Ishikawa (cell line): ENCODE measurements at regions not wholly inside any gene's neighbourhood (a gene's known extent, or its start where the extent isn't known, plus 50 kb on each side); places are given as distances from the start of the nearest gene placed in this dataset.

Experiments used
- CEBPB ChIP-seq: IDR thresholded peaks from 2 replicates; pipeline ENCODE4 v1.6.1; 2012
- CREB1 ChIP-seq: IDR thresholded peaks from 2 replicates; pipeline ENCODE4 v1.6.1; 2012; ENCODE audit warnings: low read depth
- EGR1 ChIP-seq: IDR thresholded peaks from 2 replicates; pipeline ENCODE4 v1.6.1; 2012
- EP300 ChIP-seq: IDR thresholded peaks from 2 replicates; pipeline ENCODE4 v1.6.1; 2012; ENCODE audit warnings: borderline replicate concordance
- FOXM1 ChIP-seq: IDR thresholded peaks from 2 replicates; pipeline ENCODE4 v1.6.1; 2012; ENCODE audit warnings: low read depth, borderline replicate concordance
- NFIC ChIP-seq: IDR thresholded peaks from 2 replicates; pipeline ENCODE4 v1.6.1; 2012
- RAD21 ChIP-seq: IDR thresholded peaks from 2 replicates; pipeline ENCODE4 v1.6.1; 2012; ENCODE audit warnings: low read depth
- TAF1 ChIP-seq: IDR thresholded peaks from 2 replicates; pipeline ENCODE4 v1.6.1; 2012; ENCODE audit warnings: low read depth, mild to moderate bottlenecking
- TCF12 ChIP-seq: IDR thresholded peaks from 2 replicates; pipeline ENCODE4 v1.6.1; 2012; ENCODE audit warnings: low read depth
- TEAD4 ChIP-seq: IDR thresholded peaks from 2 replicates; pipeline ENCODE4 v1.6.1; 2012
- YY1 ChIP-seq: IDR thresholded peaks from 2 replicates; pipeline ENCODE4 v1.6.1; 2012; ENCODE audit warnings: low read depth
- ZBTB7A ChIP-seq: IDR thresholded peaks from 2 replicates; pipeline ENCODE4 v1.6.1; 2012; ENCODE audit warnings: low read depth
- TF ChIP-seq, protein P1 (sequence below): IDR thresholded peaks from 2 replicates; pipeline ENCODE4 v1.6.1; 2012
- TF ChIP-seq, protein P2 (sequence below): IDR thresholded peaks from 2 replicates; pipeline ENCODE4 v1.6.1; 2012
- TF ChIP-seq, protein P3 (sequence below): IDR thresholded peaks from 2 replicates; pipeline ENCODE4 v1.6.1; 2012; ENCODE audit warnings: low read depth, mild to moderate bottlenecking

DNA sequence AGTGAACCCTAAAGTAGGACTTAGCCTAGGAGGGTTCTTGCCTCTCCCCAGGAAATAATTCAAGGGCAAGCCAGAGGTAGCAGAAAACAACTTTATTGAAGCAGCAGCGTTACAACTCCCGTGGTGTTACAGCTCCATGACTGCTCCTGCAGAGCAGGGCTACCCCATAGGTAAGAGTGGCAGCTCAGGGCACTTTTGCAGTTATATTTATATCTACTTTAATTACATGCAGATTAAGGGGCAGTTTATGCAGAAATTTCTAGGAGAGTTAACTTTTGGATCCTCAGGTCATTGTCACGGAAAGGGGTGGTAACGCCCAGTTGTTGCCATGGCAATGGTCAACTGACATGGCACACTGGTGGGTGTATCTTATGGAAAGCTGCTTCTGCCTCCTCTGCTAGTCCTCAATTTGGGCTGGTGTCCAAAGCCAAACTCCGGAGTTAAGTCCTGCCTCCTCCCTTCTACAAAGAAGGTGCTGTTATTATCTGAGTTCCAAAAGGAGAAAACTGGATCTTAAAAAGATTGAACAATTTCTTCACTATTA lies 1413.0 kb downstream of the DSC3 start:
- no peak for TF ChIP-seq TEAD4
- no peak for TF ChIP-seq ZBTB7A
- TF ChIP-seq CREB1: no peak
- TF ChIP-seq, protein P1, sequence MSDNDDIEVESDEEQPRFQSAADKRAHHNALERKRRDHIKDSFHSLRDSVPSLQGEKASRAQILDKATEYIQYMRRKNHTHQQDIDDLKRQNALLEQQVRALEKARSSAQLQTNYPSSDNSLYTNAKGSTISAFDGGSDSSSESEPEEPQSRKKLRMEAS: no peak
- TF ChIP-seq TAF1: no peak
- TF ChIP-seq TCF12: no peak
- no peak for TF ChIP-seq RAD21
- no peak for TF ChIP-seq NFIC
- TF ChIP-seq EP300: no peak
- no peak for TF ChIP-seq YY1
- no peak for TF ChIP-seq FOXM1

DNA sequence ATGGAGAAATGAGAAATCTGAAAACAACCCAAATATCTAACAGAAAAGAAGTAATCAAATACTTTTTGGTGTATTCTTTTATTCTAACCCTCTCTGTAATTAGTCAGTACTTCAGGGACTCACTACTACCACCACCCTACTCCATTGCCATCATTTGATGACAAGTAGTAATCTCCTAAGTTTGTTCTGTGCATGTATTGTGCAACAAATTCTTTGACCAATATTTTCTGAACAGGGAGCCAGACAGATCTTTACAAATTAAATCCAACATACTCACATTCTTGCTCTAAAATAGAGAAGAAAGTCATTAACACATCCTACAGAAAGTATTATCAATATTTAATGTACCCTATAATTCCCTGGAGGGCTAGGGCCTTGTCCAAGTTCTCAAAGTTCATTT lies 1416.4 kb downstream of the DSC3 start:
- TF ChIP-seq TCF12 (no peak), NFIC (no peak), TEAD4 (no peak), FOXM1 (no peak), CEBPB (no peak), TAF1 (no peak), RAD21 (no peak), EP300 (no peak), EGR1 (no peak), ZBTB7A (no peak)

DNA sequence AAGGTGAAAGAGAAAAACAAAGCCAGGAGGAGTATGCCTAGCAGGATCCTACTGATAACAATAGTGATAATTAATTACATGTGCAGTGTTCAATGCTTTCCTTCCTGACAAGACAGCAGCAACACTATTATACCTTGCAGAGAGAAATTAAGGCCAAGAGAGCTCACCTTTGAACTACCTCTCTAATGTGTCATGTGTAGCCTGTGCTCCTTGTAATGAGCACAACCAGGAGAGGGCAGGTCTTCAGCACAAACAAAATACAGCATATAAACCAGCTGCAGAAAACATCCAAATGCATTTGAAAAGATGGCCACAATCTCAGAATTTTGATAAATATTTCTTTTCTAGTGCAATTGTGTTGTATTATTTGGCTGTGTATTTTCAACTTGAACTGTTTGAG lies 1425.7 kb downstream of the DSC3 start:
- TF ChIP-seq ZBTB7A (no peak), FOXM1 (no peak), TCF12 (no peak), NFIC (no peak), EP300 (no peak), CREB1 (no peak)
- TF ChIP-seq, protein P2, sequence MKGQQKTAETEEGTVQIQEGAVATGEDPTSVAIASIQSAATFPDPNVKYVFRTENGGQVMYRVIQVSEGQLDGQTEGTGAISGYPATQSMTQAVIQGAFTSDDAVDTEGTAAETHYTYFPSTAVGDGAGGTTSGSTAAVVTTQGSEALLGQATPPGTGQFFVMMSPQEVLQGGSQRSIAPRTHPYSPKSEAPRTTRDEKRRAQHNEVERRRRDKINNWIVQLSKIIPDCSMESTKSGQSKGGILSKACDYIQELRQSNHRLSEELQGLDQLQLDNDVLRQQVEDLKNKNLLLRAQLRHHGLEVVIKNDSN: no peak
- TF ChIP-seq, protein P1: no peak
- TF ChIP-seq, protein P3, sequence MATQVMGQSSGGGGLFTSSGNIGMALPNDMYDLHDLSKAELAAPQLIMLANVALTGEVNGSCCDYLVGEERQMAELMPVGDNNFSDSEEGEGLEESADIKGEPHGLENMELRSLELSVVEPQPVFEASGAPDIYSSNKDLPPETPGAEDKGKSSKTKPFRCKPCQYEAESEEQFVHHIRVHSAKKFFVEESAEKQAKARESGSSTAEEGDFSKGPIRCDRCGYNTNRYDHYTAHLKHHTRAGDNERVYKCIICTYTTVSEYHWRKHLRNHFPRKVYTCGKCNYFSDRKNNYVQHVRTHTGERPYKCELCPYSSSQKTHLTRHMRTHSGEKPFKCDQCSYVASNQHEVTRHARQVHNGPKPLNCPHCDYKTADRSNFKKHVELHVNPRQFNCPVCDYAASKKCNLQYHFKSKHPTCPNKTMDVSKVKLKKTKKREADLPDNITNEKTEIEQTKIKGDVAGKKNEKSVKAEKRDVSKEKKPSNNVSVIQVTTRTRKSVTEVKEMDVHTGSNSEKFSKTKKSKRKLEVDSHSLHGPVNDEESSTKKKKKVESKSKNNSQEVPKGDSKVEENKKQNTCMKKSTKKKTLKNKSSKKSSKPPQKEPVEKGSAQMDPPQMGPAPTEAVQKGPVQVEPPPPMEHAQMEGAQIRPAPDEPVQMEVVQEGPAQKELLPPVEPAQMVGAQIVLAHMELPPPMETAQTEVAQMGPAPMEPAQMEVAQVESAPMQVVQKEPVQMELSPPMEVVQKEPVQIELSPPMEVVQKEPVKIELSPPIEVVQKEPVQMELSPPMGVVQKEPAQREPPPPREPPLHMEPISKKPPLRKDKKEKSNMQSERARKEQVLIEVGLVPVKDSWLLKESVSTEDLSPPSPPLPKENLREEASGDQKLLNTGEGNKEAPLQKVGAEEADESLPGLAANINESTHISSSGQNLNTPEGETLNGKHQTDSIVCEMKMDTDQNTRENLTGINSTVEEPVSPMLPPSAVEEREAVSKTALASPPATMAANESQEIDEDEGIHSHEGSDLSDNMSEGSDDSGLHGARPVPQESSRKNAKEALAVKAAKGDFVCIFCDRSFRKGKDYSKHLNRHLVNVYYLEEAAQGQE: no peak

DNA sequence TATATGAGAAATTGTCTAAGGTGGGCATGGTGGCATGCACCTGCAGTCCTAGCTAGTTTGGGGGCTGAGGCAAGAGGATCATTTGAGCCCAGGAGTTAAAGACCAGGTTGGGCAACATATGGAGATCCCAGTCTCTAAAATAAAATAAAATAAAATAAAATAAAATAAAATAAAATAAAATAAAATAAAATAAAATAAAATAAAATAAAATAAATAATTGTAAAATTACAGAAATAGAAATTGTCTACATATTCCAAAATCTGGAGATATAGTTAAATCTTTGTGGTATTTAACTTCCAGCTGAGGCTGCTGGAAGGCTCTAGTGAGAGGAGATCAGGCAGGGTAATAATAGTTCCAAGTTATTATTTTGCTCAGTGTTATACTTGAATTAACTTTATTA lies 1432.1 kb upstream of the CDH2 start:
- TF ChIP-seq FOXM1: no peak
- TF ChIP-seq CEBPB: no peak
- no peak for TF ChIP-seq RAD21
- TF ChIP-seq TCF12: no peak
- no peak for TF ChIP-seq TEAD4
- no peak for TF ChIP-seq CREB1
- TF ChIP-seq, protein P1: no peak
- TF ChIP-seq ZBTB7A: no peak
- TF ChIP-seq, protein P3: no peak
- TF ChIP-seq TAF1: no peak
- no peak for TF ChIP-seq NFIC
- TF ChIP-seq YY1: no peak
- TF ChIP-seq EGR1: no peak
- no peak for TF ChIP-seq EP300

DNA sequence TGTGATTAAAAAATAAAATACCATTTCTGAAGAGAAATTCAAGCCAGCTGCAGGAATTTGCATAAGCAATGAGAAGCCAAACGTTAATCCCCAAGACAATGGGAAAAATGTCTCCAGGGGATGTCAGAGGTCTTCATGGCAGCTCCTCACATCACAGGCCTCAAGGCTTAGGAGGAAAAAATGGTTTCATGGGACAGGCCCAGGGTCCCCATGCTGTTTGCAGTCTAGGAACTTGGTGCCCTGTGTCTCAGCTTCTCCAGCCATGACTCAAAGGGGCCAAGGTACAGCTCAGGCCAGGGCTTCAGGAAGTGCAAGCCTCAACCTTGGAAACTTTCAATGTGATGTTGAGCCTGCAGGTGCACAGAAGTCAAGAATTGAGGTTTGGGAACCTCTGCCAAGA lies 1428.4 kb upstream of the CDH2 start:
- no peak for TF ChIP-seq CREB1
- TF ChIP-seq RAD21: no peak
- TF ChIP-seq TEAD4: no peak
- TF ChIP-seq EGR1: no peak

DNA sequence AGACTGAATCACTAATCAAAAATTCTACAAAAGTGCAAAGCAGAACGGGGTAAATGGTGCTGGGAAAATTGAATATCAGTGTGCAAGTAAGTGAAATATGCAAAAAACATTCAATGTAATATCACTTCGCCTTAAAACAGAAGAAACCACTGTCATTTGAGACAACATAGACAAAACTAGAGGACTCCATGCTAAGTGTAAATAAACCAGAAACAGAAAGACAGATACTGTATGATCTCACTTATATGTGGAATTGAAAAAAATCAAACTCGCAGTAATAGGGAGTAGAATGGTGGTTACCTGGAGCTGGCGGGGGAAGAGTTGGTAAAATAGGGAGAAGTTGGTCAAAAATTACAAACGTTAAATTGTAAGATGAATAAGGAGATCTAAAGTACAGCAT lies 1420.0 kb upstream of the CDH2 start:
- TF ChIP-seq CEBPB (no peak), TAF1 (no peak), TCF12 (no peak), NFIC (no peak), ZBTB7A (no peak), EGR1 (no peak), EP300 (no peak), TEAD4 (no peak), FOXM1 (no peak), RAD21 (no peak), CREB1 (no peak), YY1 (no peak)
- TF ChIP-seq, protein P2: no peak
- TF ChIP-seq, protein P3: no peak
- TF ChIP-seq, protein P1: no peak
